ENCODE measurements at regions not wholly inside any gene's neighbourhood (a gene's known extent, or its start where the extent isn't known, plus 50 kb on each side); places are given as distances from the start of the nearest gene placed in this dataset.
A peak's percentile ranks its signal among the peaks of the same experiment; 100 is the strongest.

GRCh38 chr3:170680593-170680992 is 94.7 kb upstream of the SLC7A14 start (continued):
- TF ChIP-seq GMEB1 (CRISPR knock-in tag; IDR thresholded peaks at IDR 0.05) (no peak), TCF7L2 (IDR thresholded peaks at IDR 0.05; ENCODE audit: low read depth, low read length) (no peak), PHF8 (IDR thresholded peaks at IDR 0.05; ENCODE audit: borderline replicate concordance, low read length) (no peak), KDM2B (CRISPR knock-in tag; IDR thresholded peaks at IDR 0.05) (no peak), MLLT1 (IDR thresholded peaks at IDR 0.05) (no peak), ARID1B (IDR thresholded peaks at IDR 0.05) (peak; percentile 89), TRIM24 (IDR thresholded peaks at IDR 0.05) (no peak), SETDB1 (IDR thresholded peaks at IDR 0.05; ENCODE audit: low read length) (no peak), YBX1 (IDR thresholded peaks at IDR 0.05) (no peak), SPI1 (IDR thresholded peaks at IDR 0.05; ENCODE audit: borderline replicate concordance, low read depth, low read length) (no peak), POLR2H (tag; IDR thresholded peaks at IDR 0.05; ENCODE audit: low read depth) (no peak), TCF15 (CRISPR knock-in tag; IDR thresholded peaks at IDR 0.05) (no peak), ZNF77 (CRISPR knock-in tag; IDR thresholded peaks at IDR 0.05) (no peak), HMG20B (CRISPR knock-in tag; IDR thresholded peaks at IDR 0.05) (no peak), MTA2 (IDR thresholded peaks at IDR 0.05; ENCODE audit: low read depth) (peak; percentile 44), ARID3A (IDR thresholded peaks at IDR 0.05; ENCODE audit: borderline replicate concordance, low read depth, low read length) (0 out of 2 replicates have a peak, but pooled peaks have one; percentile 18), NONO (IDR thresholded peaks at IDR 0.05; ENCODE audit: low read depth in 2 of 2, low read length in 1 of 2) (no peak), CXXC5 (CRISPR knock-in tag; IDR thresholded peaks at IDR 0.05) (0 out of 2 replicates have a peak, but pooled peaks have one; percentile 27), LCOR (CRISPR knock-in tag; IDR thresholded peaks at IDR 0.05) (peak; percentile 67; the same call in 1 of the 2 replicates), POLR3A (IDR thresholded peaks at IDR 0.05; ENCODE audit: borderline replicate concordance, extremely low read depth, insufficient read depth, insufficient read length) (no peak), ZNF316 (IDR thresholded peaks at IDR 0.05) (no peak), ZNF584 (CRISPR knock-in tag; IDR thresholded peaks at IDR 0.05; ENCODE audit: low read depth) (no peak), NR1H2 (CRISPR knock-in tag; IDR thresholded peaks at IDR 0.05) (no peak), XRCC3 (IDR thresholded peaks at IDR 0.05) (no peak)

Measured in K562 (cell line).